K562 (cell line): ENCODE measurements at regions not wholly inside any gene's neighbourhood (a gene's known extent, or its start where the extent isn't known, plus 50 kb on each side); places are given as distances from the start of the nearest gene placed in this dataset.

ENCODE experiments used
- ATAC-seq: fragments of 200-7000 bp; cut with Tn5 transposase; 3 replicates; pipeline ENCODE4 v1.9.1; 2020; ENCODE audit warnings: moderate library complexity
- BruUV-seq: library from RNA; stranded (reverse); fragments of 400-500 nt; replicated peaks from 2 replicates; lab custom pipeline; 2021; lab: Mats Ljungman, UMichigan
- CTCF ChIA-PET: fragments of 300-600 bp; formaldehyde crosslinking; extraction: SDS; loops from one replicate; lab custom pipeline; 2021; ENCODE audit warnings: low intra/inter-chr PET ratio; lab: Yijun Ruan, JAX
- POLR2A ChIA-PET: fragments of 300-600, 350-650 bp; sonication (Branson Sonifier 250); formaldehyde crosslinking; extraction: SDS; loops from one replicate; lab custom pipeline; 2021; ENCODE audit warnings: antibody characterized with exemption, inconsistent platforms; lab: Yijun Ruan, JAX
- DNase-seq, 4 experiments: peaks; one replicate each; pipeline versions ENCODE4 v3.0.0 to v3.0.0-alpha.2; 2011 to 2018; ENCODE audit warnings: low spot score in 3 of 4, mixed read lengths in 3 of 4; ENCODE audit errors: extremely low read depth in 1 of 4
- FAIRE-seq: peaks from 2 replicates; lab custom pipeline; 2011; peaks lifted over from hg19 to GRCh38; lab: Jason Lieb, UNC
- H2AFZ ChIP-seq: 2 replicates; pipeline ENCODE4 v1.6.0; 2011; ENCODE audit warnings: low read depth, low read length, control low read depth, inconsistent platforms
- H3K27ac ChIP-seq: fragments of 200-600 bp; 3 replicates; pipeline ENCODE4 v1.8.0; 2011; ENCODE audit warnings: low read depth, mild to moderate bottlenecking, control low read depth, inconsistent platforms, low read length, moderate library complexity, mixed read lengths; ENCODE audit errors: extremely low read depth
- H3K27me3 ChIP-seq, 2 experiments: fragments of 300-600 bp in 1 of 2; 2 replicates in 1 of 2; 3 replicates in 1 of 2; pipeline versions ENCODE4 v1.6.0 to v1.8.0; 2011; ENCODE audit warnings: inconsistent platforms in 2 of 2, low read length in 2 of 2, mild to moderate bottlenecking in 1 of 2, mixed read lengths in 1 of 2, moderate library complexity in 1 of 2; ENCODE audit not compliant: control insufficient read depth in 2 of 2, insufficient read depth in 2 of 2
- H3K36me3 ChIP-seq: fragments of 300-600 bp; 3 replicates; pipeline ENCODE4 v1.8.0; 2011; ENCODE audit warnings: mild to moderate bottlenecking, low read length, inconsistent platforms; ENCODE audit not compliant: control insufficient read depth, insufficient read depth
- H3K4me1 ChIP-seq, 2 experiments: fragments of 200-600 bp in 1 of 2; replicated peaks in 1 of 2; 2 replicates in 1 of 2; 3 replicates in 1 of 2; pipeline versions ENCODE4 v1.5.1 to v1.8.0; 2011; ENCODE audit warnings: inconsistent platforms in 2 of 2, low read length in 2 of 2, mild to moderate bottlenecking in 1 of 2, mixed read lengths in 1 of 2, moderate library complexity in 1 of 2; ENCODE audit not compliant: control insufficient read depth in 2 of 2, insufficient read depth in 2 of 2
- H3K4me2 ChIP-seq: 2 replicates; pipeline ENCODE4 v1.6.1; 2011; ENCODE audit warnings: low read length, control low read depth, inconsistent platforms, mixed read lengths; ENCODE audit not compliant: insufficient read depth
- H3K4me3 ChIP-seq: fragments of 200-600 bp; sonication (generic), shearing (Covaris generic); 2 replicates; pipeline ENCODE4 v1.5.1; 2016; ENCODE audit warnings: control low read depth, inconsistent platforms
- H3K79me2 ChIP-seq: fragments of 200-600 bp; 3 replicates; pipeline ENCODE4 v1.8.0; 2011; ENCODE audit warnings: low read length, inconsistent platforms; ENCODE audit not compliant: control insufficient read depth, insufficient read depth
- H3K9ac ChIP-seq, 2 experiments: 2 replicates each; pipeline versions ENCODE4 v1.6.0 to v1.6.1; 2011; ENCODE audit warnings: low read depth in 2 of 2, low read length in 2 of 2, control low read depth in 1 of 2, inconsistent platforms in 1 of 2, mild to moderate bottlenecking in 1 of 2, mixed read lengths in 1 of 2; ENCODE audit not compliant: insufficient read depth in 1 of 2
- H3K9me1 ChIP-seq: one replicate; pipeline ENCODE4 v1.6.0; 2011; ENCODE audit warnings: inconsistent platforms, mild to moderate bottlenecking, low read length, moderate library complexity; ENCODE audit not compliant: control insufficient read depth, insufficient read depth
- H3K9me3 ChIP-seq: replicated peaks from 2 replicates; pipeline ENCODE4 v1.5.1; 2011; ENCODE audit warnings: low read depth, low read length, inconsistent platforms; ENCODE audit not compliant: control insufficient read depth, insufficient read depth
- H4K20me1 ChIP-seq: replicated peaks from 2 replicates; pipeline ENCODE4 v1.6.1; 2011; ENCODE audit warnings: low read length, inconsistent platforms, mixed read lengths; ENCODE audit not compliant: control insufficient read depth, insufficient read depth
- CREM ChIP-seq: IDR thresholded peaks from 2 replicates; pipeline ENCODE4 v1.6.1; 2014; ENCODE audit warnings: antibody characterized with exemption, low read depth
- HNRNPL ChIP-seq: fragments of 200-400 bp; formaldehyde crosslinking; IDR thresholded peaks from 2 replicates; pipeline ENCODE4 v1.6.1; 2017; ENCODE audit warnings: low read depth, mild to moderate bottlenecking, low read length
- L3MBTL2 ChIP-seq: fragments of 450-650 bp; IDR thresholded peaks from 2 replicates; pipeline ENCODE4 v1.6.1; 2016; ENCODE audit warnings: mild to moderate bottlenecking, moderate library complexity
- RERE ChIP-seq: sonication (generic); formaldehyde crosslinking; IDR thresholded peaks from 2 replicates; pipeline ENCODE4 v1.8.0; 2023; ENCODE audit warnings: missing genetic modification reagents, mild to moderate bottlenecking, borderline replicate concordance
- SRSF7 ChIP-seq: fragments of 200-400 bp; formaldehyde crosslinking; optimal IDR thresholded peaks from 2 replicates; pipeline ENCODE3; 2017; ENCODE audit warnings: mild to moderate bottlenecking, low read depth, low read length
- TAL1 ChIP-seq: fragments of 450-650 bp; IDR thresholded peaks from 2 replicates; pipeline ENCODE4 v1.6.1; 2016; ENCODE audit warnings: mild to moderate bottlenecking
- ZNF24 ChIP-seq: fragments of 450-650 bp; IDR thresholded peaks from 2 replicates; pipeline ENCODE4 v1.6.1; 2016
- ZNF311 ChIP-seq: fragments of 250-450 bp; sonication (Bioruptor Pico); IDR thresholded peaks from 2 replicates; pipeline ENCODE4 v1.4.0; 2020; ENCODE audit warnings: mild to moderate bottlenecking, moderate library complexity
- ZNF584 ChIP-seq: fragments of 200-800 bp; sonication (Bioruptor generic); IDR thresholded peaks from 2 replicates; pipeline ENCODE4 v1.6.1; 2016; ENCODE audit warnings: low read depth, mild to moderate bottlenecking, missing genetic modification characterization, missing compliant biosample characterization
- ZNF75A ChIP-seq: fragments of 450-650 bp; formaldehyde crosslinking; IDR thresholded peaks from 2 replicates; pipeline ENCODE4 v1.4.0; 2020; ENCODE audit warnings: mild to moderate bottlenecking
- ZSCAN32 ChIP-seq: fragments of 450-650 bp; formaldehyde crosslinking; IDR thresholded peaks from 2 replicates; pipeline ENCODE4 v1.4.0; 2020; ENCODE audit warnings: mild to moderate bottlenecking, moderate library complexity
- WGBS: fragments of 100-300 bp; shearing (Covaris generic); methylation state at CpG from one replicate; pipeline ENCODE4 v1.1.6; 2016; ENCODE audit warnings: low coverage, mixed read lengths; ENCODE audit not compliant: insufficient coverage; ENCODE audit errors: missing lambda C conversion rate; 5-methylcytosine and 5-hydroxymethylcytosine counted together
- in situ Hi-C: fragments of 300-500 bp; cut with MboI; formaldehyde crosslinking; loops from 4 replicates; pipeline ENCODE4 v1.15.0; 2018; ENCODE audit warnings: inconsistent platforms, mixed read lengths
- intact Hi-C: fragments of 100-400 bp; cut with micrococcal nuclease; formaldehyde crosslinking; loops from 2 replicates; pipeline ENCODE4 v1.14.2; 2022

DNA sequence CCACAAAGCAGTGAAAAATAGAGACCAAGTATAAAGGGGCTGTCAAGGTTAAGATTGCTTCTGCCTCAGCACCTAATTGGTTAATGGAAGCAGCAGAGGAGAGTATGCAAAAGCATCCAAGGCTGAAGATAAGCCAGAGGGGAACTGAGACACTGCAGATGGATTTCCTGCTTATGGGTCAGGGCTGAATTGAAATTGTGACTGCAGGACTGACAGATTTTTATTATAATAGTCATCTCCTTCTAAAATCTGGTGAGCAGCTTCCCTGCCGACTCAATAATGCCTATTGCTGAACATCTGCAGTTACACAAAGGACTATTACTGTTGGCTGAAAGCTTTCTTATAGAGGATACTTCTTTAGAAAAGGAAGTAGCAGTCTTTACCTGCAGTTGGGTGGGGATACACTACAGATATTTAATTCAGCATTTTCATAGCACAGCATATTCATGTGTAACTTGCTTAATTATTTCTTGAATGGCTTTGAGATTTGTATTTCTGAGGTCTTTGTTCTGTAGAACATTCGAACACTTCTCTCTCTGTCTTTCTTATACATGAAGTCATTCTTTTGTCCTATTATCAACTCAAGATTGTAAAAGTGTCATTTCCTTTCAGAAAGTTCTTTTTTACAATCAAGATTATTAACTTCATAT lies 363.0 kb upstream of the RIOK2 start:
- Histone ChIP-seq H3K27me3 (no peaks in the 10 kb centered on the region), H3K4me3 (no peak overlapping the region), H3K79me2 (no peaks in the 10 kb centered on the region), H3K4me1 (no peaks in the 10 kb centered on the region), H2AFZ (no peak overlapping the region), H3K9me1 (no peaks in the 10 kb centered on the region), H3K9me3 (no peaks in the 10 kb centered on the region), H3K27ac (no peak overlapping the region), H4K20me1 (no peaks in the 10 kb centered on the region), H3K9ac (no peak overlapping the region), H3K36me3 (no peaks in the 10 kb centered on the region), H3K4me2 (no peak overlapping the region)
- FAIRE-seq, result no peak
- no TSS peak for BruUV-seq
- in situ Hi-C loops (no loop called here), intact Hi-C loops (no loop called here)
- DNase-seq, result no peak
- no peak for ATAC-seq
- POLR2A ChIA-PET, result no interaction called here
- no peak for TF ChIP-seq ZNF311 (CRISPR knock-in tag)
- no peak for TF ChIP-seq SRSF7
- no peak for TF ChIP-seq L3MBTL2
- TF ChIP-seq ZNF75A, result no peak
- TF ChIP-seq CREM, result no peak
- TF ChIP-seq HNRNPL, result no peak
- TF ChIP-seq RERE, result no peak
- no peak for TF ChIP-seq TAL1
- no peak for TF ChIP-seq ZSCAN32 (CRISPR knock-in tag)
- no peak for TF ChIP-seq ZNF584
- no peak for TF ChIP-seq ZNF24
- 0% methylated on average over 2 of the region's 2 CpGs for WGBS
- CTCF ChIA-PET, result no interaction called here
